Breast epithelium (tissue), 4 donors: ENCODE measurements at regions not wholly inside any gene's neighbourhood (a gene's known extent, or its start where the extent isn't known, plus 50 kb on each side); places are given as distances from the start of the nearest gene placed in this dataset.

ENCODE experiments used
- DNase-seq, 2 donors: peaks; one replicate each; pipeline ENCODE4 v3.0.0-alpha.2; 2019; ENCODE audit warnings: low spot score in 2 of 2
- H3K27ac ChIP-seq, 2 donors: fragments of 200-600 bp; sonication (generic) in 1 of 2; one replicate each; pipeline ENCODE4 v1.5.1; 2016 to 2019; ENCODE audit warnings: mild to moderate bottlenecking in 1 of 2
- H3K27me3 ChIP-seq, 2 donors: fragments of 200-600 bp; sonication (generic) in 1 of 2; one replicate each; pipeline versions ENCODE4 v1.5.1 to v1.6.0; 2017 to 2019; ENCODE audit warnings: control low read depth in 1 of 2, mild to moderate bottlenecking in 1 of 2
- H3K36me3 ChIP-seq: fragments of 200-600 bp; one replicate; pipeline ENCODE4 v1.5.1; 2019
- H3K4me1 ChIP-seq, 2 donors: fragments of 200-600 bp; sonication (generic); one replicate each; pipeline ENCODE4 v1.5.1; 2016 to 2019; ENCODE audit warnings: control low read depth in 1 of 2
- H3K4me3 ChIP-seq, 3 donors: fragments of 200-600 bp; sonication (generic); 1 replicate in 2 of 3; 2 replicates in 1 of 3; pipeline ENCODE4 v1.5.1; 2016 to 2019; ENCODE audit warnings: mild to moderate bottlenecking in 3 of 3, moderate library complexity in 2 of 3
- H3K9me3 ChIP-seq, 2 donors: fragments of 200-600 bp; sonication (generic) in 1 of 2; one replicate each; pipeline ENCODE4 v1.5.1; 2016 to 2019; ENCODE audit warnings: control low read depth in 1 of 2
- POLR2A ChIP-seq: fragments of 450-650 bp; IDR thresholded peaks from one replicate; pipeline ENCODE4 v1.6.1; 2016; ENCODE audit warnings: antibody characterized with exemption, mild to moderate bottlenecking, moderate library complexity
- POLR2AphosphoS5 ChIP-seq, 3 donors: sonication (generic); formaldehyde crosslinking; IDR thresholded peaks; one replicate each; pipeline ENCODE4 v1.6.1; 2017; ENCODE audit warnings: antibody characterized with exemption in 3 of 3
- intact Hi-C: fragments of 100-400 bp; cut with DNase I; formaldehyde crosslinking; loops from one replicate; pipeline ENCODE4 v1.15.1; 2023; ENCODE audit warnings: low total_unique reads
- TF ChIP-seq, protein P1 (sequence below), 3 donors: fragments of 450-650 bp; IDR thresholded peaks; one replicate each; pipeline ENCODE4 v1.5.1; 2016 to 2017; ENCODE audit warnings: antibody characterized with exemption in 3 of 3, mild to moderate bottlenecking in 3 of 3, moderate library complexity in 3 of 3

DNA sequence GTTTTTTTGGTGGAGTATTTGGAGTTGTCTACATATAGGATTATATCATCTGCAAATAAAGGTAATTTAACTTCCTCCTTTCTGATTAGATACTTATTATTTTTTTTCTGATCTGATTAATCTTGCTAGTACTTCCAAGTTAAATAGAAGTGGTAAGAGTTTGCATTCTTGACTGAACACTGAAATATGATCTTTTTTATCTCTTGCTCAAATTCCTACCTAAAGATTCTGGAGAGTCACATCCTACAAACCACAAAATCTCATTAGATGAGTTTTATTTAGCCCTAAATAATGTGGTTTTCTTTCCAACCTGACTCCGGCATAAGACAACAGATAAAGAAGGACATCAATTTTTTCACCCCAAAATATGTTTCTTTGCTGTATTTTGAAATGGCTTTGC is 977.9 kb upstream of the GBE1 start:
- H3K27ac ChIP-seq: no peak overlapping the region
- no peak overlapping the region for H3K4me3 ChIP-seq
- intact Hi-C loops: no loop called here
- no peak for DNase-seq
- peaks cover 3% of the 10 kb centered on the region for H3K36me3 ChIP-seq
- no peaks in the 10 kb centered on the region for H3K4me1 ChIP-seq
- TF ChIP-seq, protein P1, sequence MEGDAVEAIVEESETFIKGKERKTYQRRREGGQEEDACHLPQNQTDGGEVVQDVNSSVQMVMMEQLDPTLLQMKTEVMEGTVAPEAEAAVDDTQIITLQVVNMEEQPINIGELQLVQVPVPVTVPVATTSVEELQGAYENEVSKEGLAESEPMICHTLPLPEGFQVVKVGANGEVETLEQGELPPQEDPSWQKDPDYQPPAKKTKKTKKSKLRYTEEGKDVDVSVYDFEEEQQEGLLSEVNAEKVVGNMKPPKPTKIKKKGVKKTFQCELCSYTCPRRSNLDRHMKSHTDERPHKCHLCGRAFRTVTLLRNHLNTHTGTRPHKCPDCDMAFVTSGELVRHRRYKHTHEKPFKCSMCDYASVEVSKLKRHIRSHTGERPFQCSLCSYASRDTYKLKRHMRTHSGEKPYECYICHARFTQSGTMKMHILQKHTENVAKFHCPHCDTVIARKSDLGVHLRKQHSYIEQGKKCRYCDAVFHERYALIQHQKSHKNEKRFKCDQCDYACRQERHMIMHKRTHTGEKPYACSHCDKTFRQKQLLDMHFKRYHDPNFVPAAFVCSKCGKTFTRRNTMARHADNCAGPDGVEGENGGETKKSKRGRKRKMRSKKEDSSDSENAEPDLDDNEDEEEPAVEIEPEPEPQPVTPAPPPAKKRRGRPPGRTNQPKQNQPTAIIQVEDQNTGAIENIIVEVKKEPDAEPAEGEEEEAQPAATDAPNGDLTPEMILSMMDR (IDR thresholded peaks at IDR 0.05): no peak
- TF ChIP-seq POLR2A: no peak
- no peaks in the 10 kb centered on the region for H3K27me3 ChIP-seq
- no peaks in the 10 kb centered on the region for H3K9me3 ChIP-seq

DNA sequence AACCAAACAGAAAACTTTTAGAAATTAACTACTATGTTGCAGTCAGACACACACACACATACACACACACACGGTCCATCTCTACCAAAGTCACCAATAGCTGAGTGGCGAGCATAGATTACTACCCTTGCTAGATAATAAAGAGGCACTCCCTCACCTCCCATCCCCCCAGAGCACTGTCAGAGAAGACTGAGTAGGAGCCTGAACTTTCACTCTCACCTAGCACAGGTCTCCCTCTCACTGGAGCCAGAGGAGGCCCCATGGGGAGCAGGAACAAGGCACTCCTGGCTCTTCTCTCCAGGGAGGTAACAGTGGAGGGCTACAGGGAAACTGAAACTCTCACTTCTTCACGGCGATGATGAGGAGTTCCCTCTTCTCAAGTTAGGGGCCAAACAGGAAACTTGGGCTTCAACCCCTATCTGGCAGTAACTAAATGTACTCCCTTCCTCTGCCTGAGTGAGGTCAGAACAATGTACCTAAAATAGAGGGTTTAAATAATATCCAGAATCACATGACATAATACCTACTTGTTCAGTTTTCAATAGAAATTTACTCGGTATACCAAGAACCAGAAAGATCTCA is 975.3 kb upstream of the GBE1 start:
- intact Hi-C loops: no loop called here
- TF ChIP-seq POLR2A (no peak), POLR2AphosphoS5 (IDR thresholded peaks at IDR 0.05) (no peak)
- TF ChIP-seq, protein P1 (IDR thresholded peaks at IDR 0.05): no peak
- no peak for DNase-seq

DNA sequence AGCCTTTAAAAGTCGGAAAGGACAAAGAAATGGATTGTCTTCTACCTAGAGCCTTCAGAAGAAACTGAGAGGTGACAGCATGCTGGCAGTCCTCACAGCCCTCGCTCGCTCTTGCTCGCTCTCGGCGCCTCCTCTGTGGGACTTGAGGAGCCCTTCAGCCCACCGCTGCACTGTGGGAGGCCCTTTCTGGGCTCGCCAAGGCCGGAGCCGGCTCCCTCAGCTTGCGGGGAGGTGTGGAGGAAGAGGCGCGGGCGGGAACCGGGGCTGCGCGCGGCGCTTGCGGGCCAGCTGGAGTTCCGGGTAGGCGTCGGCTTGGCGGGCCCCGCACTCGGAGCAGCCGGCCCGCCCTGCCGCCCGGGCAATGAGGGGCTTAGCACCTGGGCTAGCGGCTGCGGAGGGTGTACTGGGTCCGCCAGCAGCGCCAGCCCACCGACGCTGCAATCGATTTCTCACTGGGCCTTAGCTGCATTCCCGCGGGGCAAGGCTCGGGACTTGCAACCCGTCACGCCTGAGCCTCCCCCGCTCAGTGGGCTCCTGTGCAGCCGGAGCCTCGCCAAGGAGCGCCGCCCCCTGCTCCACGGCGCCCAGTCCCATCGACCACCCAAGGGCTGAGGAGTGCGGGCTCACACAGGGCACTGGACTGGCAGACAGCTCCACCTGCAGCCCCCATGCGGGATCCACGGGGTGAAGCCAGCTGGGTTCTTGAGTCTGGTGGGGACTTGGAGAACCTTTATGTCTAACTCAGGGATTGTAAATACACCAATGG is 953.8 kb upstream of the GBE1 start:
- TF ChIP-seq POLR2A (no peak), POLR2AphosphoS5 (IDR thresholded peaks at IDR 0.05) (no peak)
- TF ChIP-seq, protein P1 (IDR thresholded peaks at IDR 0.05): no peak
- H3K27ac ChIP-seq: no peak overlapping the region
- no peaks in the 10 kb centered on the region for H3K4me1 ChIP-seq
- no peaks in the 10 kb centered on the region for H3K27me3 ChIP-seq
- peaks cover 0 to 11% of the 10 kb centered on the region in 2 donors for H3K9me3 ChIP-seq
- intact Hi-C loops: no loop called here
- H3K36me3 ChIP-seq: no peaks in the 10 kb centered on the region
- DNase-seq: no peak
- no peak overlapping the region for H3K4me3 ChIP-seq

More for the DNA sequence above, 975.3 kb upstream of the GBE1 start:
- no peak overlapping the region for H3K27ac ChIP-seq
- no peaks in the 10 kb centered on the region for H3K9me3 ChIP-seq
- H3K27me3 ChIP-seq: no peaks in the 10 kb centered on the region
- no peak overlapping the region for H3K4me3 ChIP-seq
- H3K36me3 ChIP-seq: peaks cover 3% of the 10 kb centered on the region
- H3K4me1 ChIP-seq: no peaks in the 10 kb centered on the region

DNA sequence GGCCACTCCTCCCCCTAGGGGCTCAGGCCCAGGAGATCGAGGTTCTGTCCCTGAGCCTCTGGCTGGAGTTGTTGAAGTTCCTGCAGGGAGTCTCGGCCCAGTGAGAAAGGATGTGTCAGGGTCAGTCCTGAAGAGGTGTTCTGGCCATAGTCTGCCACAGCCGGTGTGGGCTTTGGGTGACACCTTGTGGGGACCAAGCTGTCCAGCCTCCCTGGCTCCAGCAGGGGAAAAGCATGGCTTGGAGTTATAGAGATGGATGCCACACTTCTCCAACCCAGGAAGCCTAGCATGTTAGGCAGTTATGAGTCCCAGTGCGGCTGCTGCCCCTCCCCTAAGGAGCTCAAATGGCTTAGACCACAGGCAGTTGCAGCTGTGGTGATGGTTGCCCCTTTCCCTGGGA is 945.6 kb upstream of the GBE1 start:
- no peak overlapping the region for H3K27ac ChIP-seq
- no peak overlapping the region for H3K4me3 ChIP-seq
- TF ChIP-seq POLR2AphosphoS5 (IDR thresholded peaks at IDR 0.05) (no peak), POLR2A (no peak)
- TF ChIP-seq, protein P1 (IDR thresholded peaks at IDR 0.05): peak in 1 of 3 donors; percentile 22
- no peaks in the 10 kb centered on the region for H3K9me3 ChIP-seq
- H3K36me3 ChIP-seq: no peaks in the 10 kb centered on the region
- intact Hi-C loops: no loop called here
- no peak for DNase-seq
- H3K27me3 ChIP-seq: no peaks in the 10 kb centered on the region
- no peaks in the 10 kb centered on the region for H3K4me1 ChIP-seq

DNA sequence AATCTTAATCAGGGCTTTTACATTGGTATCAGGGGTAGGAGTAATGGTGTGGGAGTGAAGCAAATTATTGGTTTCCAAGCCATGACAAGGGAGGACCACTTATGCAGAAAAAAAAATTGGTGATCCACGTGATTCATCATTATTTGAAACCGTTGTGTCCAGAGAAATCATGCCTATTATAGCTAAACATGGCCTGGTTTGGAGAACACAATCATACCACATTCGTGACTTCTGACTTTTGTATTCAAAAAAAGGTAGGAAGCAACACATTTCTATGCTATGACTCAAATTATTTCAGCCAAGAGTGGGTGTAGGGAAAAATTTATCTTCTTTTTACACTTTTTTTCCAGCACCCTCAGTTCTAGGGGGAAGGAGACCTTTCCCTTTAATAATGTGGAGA is 924.3 kb upstream of the GBE1 start:
- Histone ChIP-seq H3K4me3 (no peak overlapping the region), H3K36me3 (no peaks in the 10 kb centered on the region), H3K27ac (no peak overlapping the region), H3K4me1 (no peaks in the 10 kb centered on the region), H3K9me3 (no peaks in the 10 kb centered on the region), H3K27me3 (no peaks in the 10 kb centered on the region)
- TF ChIP-seq POLR2AphosphoS5 (IDR thresholded peaks at IDR 0.05) (no peak), POLR2A (no peak)
- TF ChIP-seq, protein P1 (IDR thresholded peaks at IDR 0.05): no peak
- intact Hi-C loops: no loop called here
- no peak for DNase-seq
